A549 (cell line): ENCODE measurements at regions not wholly inside any gene's neighbourhood (a gene's known extent, or its start where the extent isn't known, plus 50 kb on each side); places are given as distances from the start of the nearest gene placed in this dataset.
"Not testable (repeated sequence)": the region's sequence is repeated elsewhere in the genome, so short reads cannot be mapped to it uniquely, and the experiment has no call there.

ENCODE experiments used
- MYC ChIP-seq: IDR thresholded peaks from 2 replicates; pipeline ENCODE4 v1.6.1; 2012; ENCODE audit warnings: mild to moderate bottlenecking, inconsistent platforms, low read length, improper control_type of control experiment, borderline replicate concordance
- PHF8 ChIP-seq: fragments of 200-600 bp; sonication (generic); IDR thresholded peaks from 2 replicates; pipeline ENCODE4 v1.6.1; 2016; ENCODE audit warnings: low read depth, mild to moderate bottlenecking, antibody characterized with exemption, moderate library complexity, borderline replicate concordance
- RAD21 ChIP-seq, 2 experiments: fragments of >200 bp in 1 of 2; sonication (Bioruptor Twin) in 1 of 2; formaldehyde crosslinking in 1 of 2; IDR thresholded peaks in 1 of 2; conservative IDR thresholded peaks in 1 of 2; 2 replicates in 1 of 2; 3 replicates in 1 of 2; pipeline ENCODE4 v1.6.1; 2012 to 2018; ENCODE audit warnings: inconsistent platforms in 1 of 2
- TF ChIP-seq, protein P1 (sequence below): fragments of >200 bp; sonication (Bioruptor Twin); formaldehyde crosslinking; IDR thresholded peaks from 3 replicates; pipeline ENCODE4 v1.5.1; 2016

- TF ChIP-seq RAD21 (conservative IDR thresholded peaks at IDR 0.05 in 1 of 2, IDR thresholded peaks at IDR 0.05 in 1 of 2); MYC; PHF8: not testable (repeated sequence)
- TF ChIP-seq, protein P1, sequence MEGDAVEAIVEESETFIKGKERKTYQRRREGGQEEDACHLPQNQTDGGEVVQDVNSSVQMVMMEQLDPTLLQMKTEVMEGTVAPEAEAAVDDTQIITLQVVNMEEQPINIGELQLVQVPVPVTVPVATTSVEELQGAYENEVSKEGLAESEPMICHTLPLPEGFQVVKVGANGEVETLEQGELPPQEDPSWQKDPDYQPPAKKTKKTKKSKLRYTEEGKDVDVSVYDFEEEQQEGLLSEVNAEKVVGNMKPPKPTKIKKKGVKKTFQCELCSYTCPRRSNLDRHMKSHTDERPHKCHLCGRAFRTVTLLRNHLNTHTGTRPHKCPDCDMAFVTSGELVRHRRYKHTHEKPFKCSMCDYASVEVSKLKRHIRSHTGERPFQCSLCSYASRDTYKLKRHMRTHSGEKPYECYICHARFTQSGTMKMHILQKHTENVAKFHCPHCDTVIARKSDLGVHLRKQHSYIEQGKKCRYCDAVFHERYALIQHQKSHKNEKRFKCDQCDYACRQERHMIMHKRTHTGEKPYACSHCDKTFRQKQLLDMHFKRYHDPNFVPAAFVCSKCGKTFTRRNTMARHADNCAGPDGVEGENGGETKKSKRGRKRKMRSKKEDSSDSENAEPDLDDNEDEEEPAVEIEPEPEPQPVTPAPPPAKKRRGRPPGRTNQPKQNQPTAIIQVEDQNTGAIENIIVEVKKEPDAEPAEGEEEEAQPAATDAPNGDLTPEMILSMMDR, result not testable (repeated sequence)
These were observed 61.4 kb upstream of the PLEKHG4B start for GRCh38 chr5:30556-30955.
